Cardiac fibroblast (primary cell): ENCODE measurements at regions not wholly inside any gene's neighbourhood (a gene's known extent, or its start where the extent isn't known, plus 50 kb on each side); places are given as distances from the start of the nearest gene placed in this dataset.

Experiments used
- DNase-seq, 2 donors: peaks; one replicate each; pipeline versions ENCODE4 v3.0.0 to v3.0.0-alpha.2; 2010; ENCODE audit warnings: low read depth in 2 of 2
- H3K4me3 ChIP-seq, 2 donors: replicated peaks in 1 of 2; 1 replicate in 1 of 2; 2 replicates in 1 of 2; pipeline ENCODE4 v1.5.1; 2011; ENCODE audit warnings: low read depth in 2 of 2, low read length in 2 of 2, mild to moderate bottlenecking in 2 of 2, moderate library complexity in 1 of 2
- CTCF ChIP-seq: IDR thresholded peaks from one replicate; pipeline ENCODE4 v1.5.1; 2011; ENCODE audit warnings: low read depth, mild to moderate bottlenecking, low read length, inconsistent platforms

- no peak overlapping the region for H3K4me3 ChIP-seq
- no peak for DNase-seq
- no peak for TF ChIP-seq CTCF
These were observed 166.6 kb downstream of the BRD1 start for GRCh38 chr22:49660794-49661781.

GRCh38 chr22:49660321-49660720, 167.4 kb downstream of the BRD1 start:
- H3K4me3 ChIP-seq = no peak overlapping the region
- no peak for DNase-seq
- no peak for TF ChIP-seq CTCF

GRCh38 chr22:49659924-49660315, 167.8 kb downstream of the BRD1 start:
- TF ChIP-seq CTCF = no peak
- no peak for DNase-seq
- no peak overlapping the region for H3K4me3 ChIP-seq

GRCh38 chr22:49659281-49659923, 168.3 kb downstream of the BRD1 start:
- H3K4me3 ChIP-seq = no peak overlapping the region
- no peak for TF ChIP-seq CTCF
- DNase-seq = no peak

DNA sequence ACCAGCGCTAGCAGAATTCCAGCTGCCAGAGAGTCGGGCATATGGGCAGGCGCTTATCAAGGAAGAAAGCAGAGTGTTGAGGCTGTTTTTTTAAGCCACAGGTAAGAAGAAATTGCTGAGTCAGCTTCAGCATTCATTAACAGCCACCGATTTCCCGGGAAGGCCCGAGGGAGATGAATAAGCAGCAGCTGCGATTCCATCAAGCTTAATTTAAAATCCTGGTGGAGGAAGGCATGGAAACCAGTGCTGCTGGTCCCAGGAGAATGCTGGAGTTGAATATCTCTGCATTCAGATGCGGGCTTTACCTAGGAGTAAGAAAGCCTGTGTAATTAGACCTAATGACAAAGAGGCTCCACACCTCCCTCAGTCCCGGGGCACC, 168.8 kb downstream of the BRD1 start:
- H3K4me3 ChIP-seq = no peak overlapping the region
- DNase-seq = no peak
- TF ChIP-seq CTCF = no peak

GRCh38 chr22:49657974-49658590, 169.6 kb downstream of the BRD1 start:
- no peak overlapping the region for H3K4me3 ChIP-seq
- no peak for DNase-seq
- no peak for TF ChIP-seq CTCF
